CD4-positive, alpha-beta memory T cell (primary cell): ENCODE measurements at regions not wholly inside any gene's neighbourhood (a gene's known extent, or its start where the extent isn't known, plus 50 kb on each side); places are given as distances from the start of the nearest gene placed in this dataset.
"Not testable (repeated sequence)": the region's sequence is repeated elsewhere in the genome, so short reads cannot be mapped to it uniquely, and the experiment has no call there.

Experiments used
- CTCF ChIA-PET: fragments of 350-600 bp; sonication (Branson Sonifier 250); formaldehyde crosslinking; loops from one replicate; lab custom pipeline; 2021; ENCODE audit warnings: inconsistent platforms; ENCODE audit not compliant: partially characterized antibody; lab: Charles Lee
- POLR2A ChIA-PET: fragments of 350-600 bp; sonication (Branson Sonifier 250); formaldehyde crosslinking; loops from one replicate; lab custom pipeline; 2021; ENCODE audit not compliant: partially characterized antibody; lab: Charles Lee
- DNase-seq, 5 donors: peaks; one replicate each; pipeline versions ENCODE4 v3.0.0 to v3.0.0-alpha.2; 2020 to 2022; ENCODE audit warnings: mixed read lengths in 1 of 5
- H3K27ac ChIP-seq: one replicate; pipeline ENCODE4 v1.7.0; 2013; ENCODE audit warnings: low read depth, low read length
- H3K27me3 ChIP-seq: 2 replicates; pipeline ENCODE4 v1.7.0; 2013; ENCODE audit warnings: mild to moderate bottlenecking, low read length, moderate library complexity; ENCODE audit not compliant: insufficient read depth
- H3K36me3 ChIP-seq: 2 replicates; pipeline ENCODE4 v1.7.0; 2013; ENCODE audit warnings: mild to moderate bottlenecking, low read length, moderate library complexity; ENCODE audit not compliant: insufficient read depth
- H3K4me1 ChIP-seq: 2 replicates; pipeline ENCODE4 v1.7.0; 2013; ENCODE audit warnings: mild to moderate bottlenecking, low read length, moderate library complexity; ENCODE audit not compliant: insufficient read depth
- H3K4me3 ChIP-seq, 2 donors: one replicate each; pipeline ENCODE4 v1.7.0; 2013; ENCODE audit warnings: low read length in 2 of 2, mild to moderate bottlenecking in 1 of 2
- H3K9me3 ChIP-seq, 2 donors: one replicate each; pipeline ENCODE4 v1.7.0; 2013; ENCODE audit warnings: low read length in 2 of 2, control low read depth in 1 of 2; ENCODE audit not compliant: control insufficient read depth in 1 of 2
- H3K27ac Mint-ChIP-seq, 7 donors: one replicate each; pipeline ENCODE4 v1.8.0; 2020 to 2021; ENCODE audit warnings: mixed read lengths in 7 of 7, mild to moderate bottlenecking in 6 of 7, inconsistent platforms in 3 of 7, moderate library complexity in 3 of 7
- H3K27me3 Mint-ChIP-seq, 2 donors: one replicate each; pipeline ENCODE4 v1.8.0; 2020 to 2021; ENCODE audit warnings: mixed read lengths in 2 of 2
- H3K36me3 Mint-ChIP-seq, 2 donors: one replicate each; pipeline ENCODE4 v1.8.0; 2020 to 2021; ENCODE audit warnings: mixed read lengths in 2 of 2, inconsistent platforms in 1 of 2, mild to moderate bottlenecking in 1 of 2
- H3K4me1 Mint-ChIP-seq, 4 donors: one replicate each; pipeline ENCODE4 v1.8.0; 2020 to 2021; ENCODE audit warnings: mixed read lengths in 4 of 4, mild to moderate bottlenecking in 1 of 4
- H3K4me3 Mint-ChIP-seq, 8 donors: one replicate each; pipeline ENCODE4 v1.8.0; 2020 to 2021; ENCODE audit warnings: mixed read lengths in 8 of 8, mild to moderate bottlenecking in 7 of 8, moderate library complexity in 6 of 8, inconsistent platforms in 3 of 8
- H3K9me3 Mint-ChIP-seq, 8 donors: one replicate each; pipeline ENCODE4 v1.8.0; 2020 to 2021; ENCODE audit warnings: mixed read lengths in 8 of 8, mild to moderate bottlenecking in 5 of 8, inconsistent platforms in 3 of 8, moderate library complexity in 1 of 8
- intact Hi-C: fragments of 100-400 bp; cut with micrococcal nuclease; formaldehyde crosslinking; loops from one replicate; pipeline ENCODE4 v1.15.1; 2023

DNA sequence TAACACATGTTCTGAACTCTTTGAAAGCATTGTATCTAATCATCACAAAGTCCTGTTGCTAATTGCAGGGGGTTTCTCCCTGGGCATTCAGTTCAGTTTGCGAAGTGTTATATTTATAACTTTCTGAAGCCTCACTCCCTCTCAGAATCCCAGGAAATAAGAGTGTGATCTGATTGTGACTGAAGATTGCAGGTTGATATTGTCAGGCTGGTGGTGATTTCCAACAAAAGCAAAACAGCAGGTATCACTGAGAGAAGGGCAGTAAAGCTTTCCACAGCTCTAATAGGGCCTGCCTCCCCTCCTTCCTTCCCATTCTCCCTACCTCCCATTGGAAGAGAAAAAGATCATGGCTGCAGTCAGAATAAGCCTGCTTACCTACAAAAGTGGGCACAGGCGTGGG, 466.7 kb upstream of the FSHR start:
- no peaks in the 10 kb centered on the region for H3K27me3 ChIP-seq
- H3K4me1 ChIP-seq = no peaks in the 10 kb centered on the region
- Mint-ChIP-seq H3K36me3 (no peaks in the 10 kb centered on the region), H3K9me3 (peaks cover 0 to 10% (median 1%) of the 10 kb centered on the region in 8 donors), H3K4me3 (no peak overlapping the region), H3K4me1 (no peaks in the 10 kb centered on the region), H3K27ac (no peak overlapping the region), H3K27me3 (no peaks in the 10 kb centered on the region)
- ChIA-PET CTCF (no interaction called here), POLR2A (no interaction called here)
- no peaks in the 10 kb centered on the region for H3K9me3 ChIP-seq
- intact Hi-C loops = no loop called here
- no peak overlapping the region for H3K4me3 ChIP-seq
- H3K27ac ChIP-seq = no peak overlapping the region
- DNase-seq = no peak
- no peaks in the 10 kb centered on the region for H3K36me3 ChIP-seq

DNA sequence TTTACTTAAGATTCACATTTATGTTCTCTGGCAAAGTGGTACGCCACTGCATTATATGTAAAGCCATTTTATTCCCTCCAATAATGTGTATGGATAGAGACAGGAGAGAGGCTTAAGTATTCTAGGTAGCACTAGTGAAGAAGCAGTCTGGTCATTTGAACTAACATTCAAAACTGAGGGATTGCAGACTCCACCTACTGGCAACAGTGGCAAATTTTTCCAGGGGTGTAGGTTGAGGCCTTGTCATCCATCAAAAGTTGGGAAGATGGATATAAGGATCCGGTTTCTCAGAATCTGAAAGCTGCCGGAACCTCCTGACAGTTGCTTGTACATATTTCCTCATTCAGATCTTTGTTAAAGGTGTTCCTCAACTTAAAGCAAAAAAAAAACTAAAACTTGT, 465.5 kb upstream of the FSHR start:
- H3K9me3 Mint-ChIP-seq = peaks cover 0 to 10% (median 1%) of the 10 kb centered on the region in 8 donors
- H3K27me3 Mint-ChIP-seq = no peaks in the 10 kb centered on the region
- Histone ChIP-seq H3K27me3 (no peaks in the 10 kb centered on the region), H3K9me3 (no peaks in the 10 kb centered on the region), H3K4me1 (no peaks in the 10 kb centered on the region), H3K4me3 (no peak overlapping the region), H3K27ac (no peak overlapping the region), H3K36me3 (no peaks in the 10 kb centered on the region)
- H3K4me3 Mint-ChIP-seq = no peak overlapping the region
- no peaks in the 10 kb centered on the region for H3K36me3 Mint-ChIP-seq
- POLR2A ChIA-PET = no interaction called here
- H3K4me1 Mint-ChIP-seq = no peaks in the 10 kb centered on the region
- intact Hi-C loops = no loop called here
- no peak overlapping the region for H3K27ac Mint-ChIP-seq
- CTCF ChIA-PET = no interaction called here
- DNase-seq = no peak

DNA sequence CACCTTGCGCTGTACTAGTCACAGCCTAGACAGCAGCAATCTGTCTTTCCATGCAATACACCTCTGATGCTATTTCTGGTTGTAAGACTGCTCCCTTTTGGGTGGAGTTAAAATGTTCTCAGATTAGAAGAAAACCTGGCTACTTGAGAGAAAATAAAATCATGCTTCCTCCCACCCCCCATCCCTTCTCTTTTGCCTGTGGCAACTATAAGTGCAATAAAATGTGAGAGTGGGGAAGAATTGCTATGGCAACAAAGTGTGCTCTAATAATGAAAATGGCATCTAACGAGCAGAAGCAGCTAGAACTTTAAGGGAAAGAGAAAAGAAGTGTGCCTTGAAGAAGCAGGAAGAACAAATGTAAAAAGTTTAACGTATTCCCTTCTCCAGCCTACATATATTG, 464.2 kb upstream of the FSHR start:
- Histone ChIP-seq H3K9me3 (no peaks in the 10 kb centered on the region), H3K4me3 (no peak overlapping the region), H3K4me1 (no peaks in the 10 kb centered on the region), H3K27me3 (no peaks in the 10 kb centered on the region), H3K27ac (no peak overlapping the region), H3K36me3 (no peaks in the 10 kb centered on the region)
- ChIA-PET CTCF (no interaction called here), POLR2A (no interaction called here)
- Mint-ChIP-seq H3K4me1 (no peaks in the 10 kb centered on the region), H3K4me3 (no peak overlapping the region), H3K27ac (no peak overlapping the region), H3K36me3 (no peaks in the 10 kb centered on the region), H3K27me3 (no peaks in the 10 kb centered on the region), H3K9me3 (peaks cover 0 to 10% (median 1%) of the 10 kb centered on the region in 8 donors)
- intact Hi-C loops = no loop called here
- no peak for DNase-seq

DNA sequence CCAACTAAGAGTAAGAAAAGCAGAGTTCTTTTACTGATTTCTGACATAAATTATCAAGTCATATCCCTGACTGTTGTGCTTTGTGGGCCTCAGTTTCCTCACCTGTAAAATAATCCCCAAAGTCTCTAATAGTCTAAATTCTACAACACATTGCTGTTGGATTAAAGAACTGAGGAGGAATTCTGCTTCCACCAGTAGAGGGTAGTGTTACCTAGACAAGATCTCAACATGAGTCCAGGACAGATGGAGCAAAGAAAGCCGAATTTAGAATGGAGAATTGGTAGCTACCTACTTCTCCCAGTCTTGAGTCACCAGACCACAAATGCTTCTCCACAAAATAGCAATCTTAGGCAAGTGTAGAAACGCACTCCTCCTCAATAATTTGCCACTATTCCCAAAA, 462.5 kb upstream of the FSHR start:
- Histone ChIP-seq H3K27me3 (no peaks in the 10 kb centered on the region), H3K4me3 (no peak overlapping the region), H3K4me1 (no peaks in the 10 kb centered on the region), H3K36me3 (no peaks in the 10 kb centered on the region), H3K9me3 (no peaks in the 10 kb centered on the region), H3K27ac (no peak overlapping the region)
- intact Hi-C loops = no loop called here
- ChIA-PET POLR2A (no interaction called here), CTCF (no interaction called here)
- no peak overlapping the region for H3K27ac Mint-ChIP-seq
- DNase-seq = no peak
- H3K36me3 Mint-ChIP-seq = no peaks in the 10 kb centered on the region
- H3K27me3 Mint-ChIP-seq = no peaks in the 10 kb centered on the region
- H3K9me3 Mint-ChIP-seq = peaks cover 0 to 9% (median 3%) of the 10 kb centered on the region in 8 donors
- no peaks in the 10 kb centered on the region for H3K4me1 Mint-ChIP-seq
- H3K4me3 Mint-ChIP-seq = no peak overlapping the region

DNA sequence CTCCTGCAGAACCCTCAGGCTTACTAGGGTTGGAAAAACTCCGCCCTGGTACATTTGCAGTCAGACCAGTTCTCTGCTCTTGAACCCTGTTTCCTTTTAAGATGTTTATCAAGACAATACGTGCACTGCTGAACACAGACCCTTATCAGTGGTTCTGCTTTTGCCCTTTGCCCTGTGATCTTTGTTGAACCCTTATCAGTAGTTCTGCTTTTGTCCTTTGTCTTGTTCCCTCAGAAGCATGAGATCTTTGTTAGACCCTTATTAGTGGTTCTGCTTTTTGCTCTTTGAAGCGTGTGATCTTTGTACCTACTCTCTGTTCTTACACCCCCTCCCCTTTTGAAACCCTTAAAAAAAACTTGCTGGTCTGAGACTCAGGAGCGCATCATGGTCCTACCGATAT, 457.5 kb upstream of the FSHR start:
- intact Hi-C loops, H3K27me3 Mint-ChIP-seq: not testable (repeated sequence)
- peaks cover 0 to 12% (median 5%) of the 10 kb centered on the region in 8 donors for H3K9me3 Mint-ChIP-seq

DNA sequence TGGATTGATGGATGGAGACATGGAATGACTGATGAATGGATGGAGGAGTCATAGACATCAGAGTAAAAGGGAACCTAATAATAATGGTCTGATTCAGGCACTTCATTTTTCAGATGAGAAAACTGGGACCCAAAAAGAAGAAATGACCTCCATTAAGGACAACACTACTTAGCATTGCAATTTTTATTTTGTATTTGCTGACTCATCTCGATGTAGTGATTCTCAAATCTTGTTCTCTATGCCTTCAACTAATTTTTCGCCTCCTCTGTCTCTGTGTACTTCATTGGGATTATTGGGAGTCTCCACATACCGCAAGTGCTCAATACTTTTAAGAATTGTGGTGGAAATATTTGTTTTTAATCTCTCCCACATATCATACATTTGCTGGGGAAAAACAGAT, 446.2 kb upstream of the FSHR start:
- H3K4me3 ChIP-seq = no peak overlapping the region
- Mint-ChIP-seq H3K36me3 (no peaks in the 10 kb centered on the region), H3K9me3 (peaks cover 0 to 14% (median 6%) of the 10 kb centered on the region in 8 donors), H3K4me1 (no peaks in the 10 kb centered on the region), H3K27me3 (no peaks in the 10 kb centered on the region), H3K27ac (no peak overlapping the region), H3K4me3 (no peak overlapping the region)
- H3K4me1 ChIP-seq = no peaks in the 10 kb centered on the region
- POLR2A ChIA-PET = no interaction called here
- no peak for DNase-seq
- intact Hi-C loops = no loop called here
- no peaks in the 10 kb centered on the region for H3K9me3 ChIP-seq
- H3K36me3 ChIP-seq = no peaks in the 10 kb centered on the region
- H3K27me3 ChIP-seq = no peaks in the 10 kb centered on the region
- CTCF ChIA-PET = no interaction called here
- no peak overlapping the region for H3K27ac ChIP-seq

More for the DNA sequence above, 457.5 kb upstream of the FSHR start:
- DNase-seq, H3K9me3 ChIP-seq, H3K27ac Mint-ChIP-seq, H3K4me3 ChIP-seq, H3K36me3 Mint-ChIP-seq, CTCF ChIA-PET, POLR2A ChIA-PET, H3K4me1 ChIP-seq, H3K4me1 Mint-ChIP-seq, H3K27me3 ChIP-seq, H3K36me3 ChIP-seq, H3K4me3 Mint-ChIP-seq, H3K27ac ChIP-seq: not testable (repeated sequence)

DNA sequence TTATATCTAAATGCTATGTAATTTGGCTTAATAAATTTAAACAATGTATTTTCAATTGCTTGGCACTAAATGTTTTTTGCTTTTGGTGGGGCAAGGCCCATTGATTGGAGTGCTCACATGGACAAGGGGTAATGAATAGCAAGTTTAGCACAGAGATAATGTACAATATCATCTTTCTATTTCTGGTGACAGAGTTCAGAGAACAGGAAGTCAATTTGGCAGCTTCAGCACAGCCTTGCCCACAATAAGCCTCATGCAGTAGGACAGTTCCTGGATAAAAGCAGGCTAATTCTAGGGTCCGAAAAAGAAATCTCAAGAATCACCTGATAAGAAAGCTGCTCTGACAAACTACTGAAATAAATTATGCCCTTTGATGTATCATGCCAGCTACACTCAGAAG, 443.9 kb upstream of the FSHR start:
- POLR2A ChIA-PET = no interaction called here
- Mint-ChIP-seq H3K36me3 (no peaks in the 10 kb centered on the region), H3K4me3 (no peak overlapping the region), H3K27me3 (no peaks in the 10 kb centered on the region), H3K4me1 (no peaks in the 10 kb centered on the region), H3K9me3 (peaks cover 0 to 17% (median 12%) of the 10 kb centered on the region in 8 donors), H3K27ac (no peak overlapping the region)
- intact Hi-C loops = no loop called here
- H3K36me3 ChIP-seq = no peaks in the 10 kb centered on the region
- CTCF ChIA-PET = no interaction called here
- DNase-seq = no peak
- H3K4me1 ChIP-seq = no peaks in the 10 kb centered on the region
- H3K9me3 ChIP-seq = no peaks in the 10 kb centered on the region
- H3K27me3 ChIP-seq = no peaks in the 10 kb centered on the region
- no peak overlapping the region for H3K27ac ChIP-seq
- H3K4me3 ChIP-seq = no peak overlapping the region

DNA sequence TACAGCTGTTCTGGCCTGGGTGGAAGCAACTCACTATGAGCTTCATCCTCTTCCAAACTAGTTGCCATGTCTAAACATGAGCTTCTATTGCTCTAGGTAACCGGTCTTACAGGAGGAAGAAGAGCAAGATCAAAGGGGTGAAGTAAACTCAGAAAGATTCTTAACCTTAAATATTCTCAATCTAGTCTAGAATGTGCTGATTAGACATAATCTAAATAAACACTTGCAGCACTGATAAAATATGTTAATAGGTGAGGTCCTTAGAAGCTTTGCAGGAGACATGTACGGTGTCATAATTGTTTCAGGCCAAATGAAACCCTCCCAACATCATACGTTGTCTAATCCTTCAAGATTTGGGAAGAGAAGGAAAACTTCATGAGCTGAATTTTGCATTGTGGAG, 431.6 kb upstream of the FSHR start:
- H3K4me1 Mint-ChIP-seq = no peaks in the 10 kb centered on the region
- Histone ChIP-seq H3K4me1 (no peaks in the 10 kb centered on the region), H3K9me3 (no peaks in the 10 kb centered on the region), H3K36me3 (no peaks in the 10 kb centered on the region), H3K27me3 (no peaks in the 10 kb centered on the region), H3K4me3 (no peak overlapping the region), H3K27ac (no peak overlapping the region)
- DNase-seq = no peak
- peaks cover 0 to 8% (median 5%) of the 10 kb centered on the region in 8 donors for H3K9me3 Mint-ChIP-seq
- CTCF ChIA-PET = no interaction called here
- no peak overlapping the region for H3K4me3 Mint-ChIP-seq
- no peak overlapping the region for H3K27ac Mint-ChIP-seq
- intact Hi-C loops = no loop called here
- POLR2A ChIA-PET = no interaction called here
- H3K36me3 Mint-ChIP-seq = no peaks in the 10 kb centered on the region
- no peaks in the 10 kb centered on the region for H3K27me3 Mint-ChIP-seq
